ENCODE measurements at regions not wholly inside any gene's neighbourhood (a gene's known extent, or its start where the extent isn't known, plus 50 kb on each side); places are given as distances from the start of the nearest gene placed in this dataset.

GRCh38 chr16:85983064-85983463 is 84.1 kb downstream of the IRF8 start:
- Histone ChIP-seq H3K27ac (no peak overlapping the region), H3K4me3 (replicated peaks in 1 of 3) (no peak overlapping the region), H3K27me3 (no peaks in the 10 kb centered on the region), H3K4me1 (peaks cover 0 to 10% of the 10 kb centered on the region in 2 donors), H3K36me3 (no peaks in the 10 kb centered on the region), H3K9me3 (no peaks in the 10 kb centered on the region)
- WGBS, 2 donors: 86 to 92% methylated on average over 7 to 12 of the region's 12 CpGs
- TF ChIP-seq CTCF (IDR thresholded peaks at IDR 0.05) (no peak), POLR2A (IDR thresholded peaks at IDR 0.05) (no peak)
- no peak for DNase-seq
- intact Hi-C loops (cut with DNase I): no loop called here

- intact Hi-C loops (cut with DNase I): no loop called here
- H3K27me3 ChIP-seq: no peaks in the 10 kb centered on the region
- 58 to 71% methylated on average over 15 of the region's 20 CpGs for WGBS, 2 donors
- DNase-seq: no peak
- no peaks in the 10 kb centered on the region for H3K36me3 ChIP-seq
- H3K4me3 ChIP-seq (replicated peaks in 1 of 3): no peak overlapping the region
- no peak for TF ChIP-seq CTCF (IDR thresholded peaks at IDR 0.05)
- TF ChIP-seq POLR2A (IDR thresholded peaks at IDR 0.05): no peak
- no peaks in the 10 kb centered on the region for H3K9me3 ChIP-seq
- H3K27ac ChIP-seq: no peak overlapping the region
- peaks cover 0 to 10% of the 10 kb centered on the region in 2 donors for H3K4me1 ChIP-seq
These were observed 84.8 kb downstream of the IRF8 start for GRCh38 chr16:85983606-85984230.

- 80 to 93% methylated on average over 12 to 14 of the region's 14 CpGs for WGBS, 2 donors
- intact Hi-C loops (cut with DNase I): no loop called here
- TF ChIP-seq CTCF (IDR thresholded peaks at IDR 0.05) (no peak), POLR2A (IDR thresholded peaks at IDR 0.05) (no peak)
- Histone ChIP-seq H3K4me3 (replicated peaks in 1 of 3) (no peak overlapping the region), H3K27me3 (no peaks in the 10 kb centered on the region), H3K27ac (no peak overlapping the region), H3K36me3 (no peaks in the 10 kb centered on the region), H3K4me1 (peaks cover 0 to 10% of the 10 kb centered on the region in 2 donors), H3K9me3 (no peaks in the 10 kb centered on the region)
- DNase-seq: no peak
These were observed 85.4 kb downstream of the IRF8 start for GRCh38 chr16:85984231-85984880.

- Histone ChIP-seq H3K36me3 (no peaks in the 10 kb centered on the region), H3K27ac (no peak overlapping the region), H3K4me1 (peaks cover 0 to 10% of the 10 kb centered on the region in 2 donors), H3K9me3 (no peaks in the 10 kb centered on the region), H3K27me3 (no peaks in the 10 kb centered on the region), H3K4me3 (replicated peaks in 1 of 3) (no peak overlapping the region)
- intact Hi-C loops (cut with DNase I): loop anchor here (5.0 kb wide), 1 partner anchor 163 kb away; no protein-coding TSS in a partner anchor
- 45 to 61% methylated on average over 10 to 20 of the region's 20 CpGs for whole genome bisulfite sequencing, 2 donors
- no peak for DNase-seq
- no peak for TF ChIP-seq CTCF (IDR thresholded peaks at IDR 0.05)
- no peak for TF ChIP-seq POLR2A (IDR thresholded peaks at IDR 0.05)
These were observed 86.0 kb downstream of the IRF8 start for GRCh38 chr16:85984947-85985451.
